ENCODE measurements at regions not wholly inside any gene's neighbourhood (a gene's known extent, or its start where the extent isn't known, plus 50 kb on each side); places are given as distances from the start of the nearest gene placed in this dataset.
A peak's percentile ranks its signal among the peaks of the same experiment; 100 is the strongest.

DNA sequence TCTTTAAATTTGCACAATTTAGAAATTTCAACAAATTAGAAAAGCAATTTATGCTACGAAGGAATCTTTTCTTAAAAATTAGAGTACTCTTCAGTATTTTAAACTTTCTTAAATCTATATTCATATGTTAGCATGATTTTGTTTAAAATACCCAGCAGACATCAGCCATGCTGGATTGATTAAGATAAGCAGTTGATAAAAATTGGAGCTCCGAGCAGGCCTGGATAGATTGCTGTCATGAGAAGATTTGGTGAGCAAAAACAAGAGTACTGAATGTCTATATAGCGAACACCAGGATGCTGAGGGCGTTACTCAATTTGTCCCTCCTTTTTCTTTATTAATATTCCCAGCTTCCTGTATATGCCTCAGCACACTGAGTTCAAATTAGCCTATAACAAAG, 108.4 kb upstream of the SLC35B3 start:
- DNase-seq (ENCODE audit: low spot score): no peak

DNA sequence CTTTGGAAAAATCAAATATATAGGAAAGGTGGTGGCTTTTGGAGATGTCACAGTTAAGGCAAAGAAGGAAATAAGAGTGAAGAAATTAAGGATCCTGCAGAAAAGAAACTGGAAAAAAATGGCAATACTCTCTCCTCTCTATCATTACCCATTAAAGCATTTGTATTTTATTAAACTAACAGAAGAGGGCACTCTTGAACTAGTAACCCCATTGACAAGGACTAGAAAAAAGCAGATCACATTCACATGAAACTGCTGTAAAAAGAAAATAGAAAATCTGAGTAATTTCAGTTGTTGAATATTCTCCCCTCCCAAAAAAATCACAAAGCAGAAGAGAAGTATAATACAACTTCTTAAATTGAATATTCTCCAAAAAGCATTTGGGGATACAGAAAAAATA, 104.1 kb upstream of the SLC35B3 start:
- no peak for DNase-seq (ENCODE audit: low spot score)

DNA sequence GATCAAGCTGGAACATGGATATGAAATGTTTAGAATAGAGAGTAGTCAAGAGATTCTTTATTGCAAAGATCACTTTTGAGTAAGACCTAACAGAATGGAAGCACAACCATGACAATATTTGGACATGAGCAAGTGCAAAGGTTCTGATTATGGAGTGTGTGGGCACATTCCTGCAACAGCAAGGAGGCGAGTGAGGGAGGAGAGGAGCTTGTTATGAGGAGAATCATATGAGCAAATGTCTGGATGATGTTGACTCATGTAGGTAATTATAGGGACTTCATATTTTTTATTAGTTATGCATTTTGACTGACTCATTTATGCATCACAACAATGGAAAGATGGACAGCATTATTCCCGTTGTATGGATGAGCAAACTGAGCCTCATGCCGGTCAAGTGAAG, 100.8 kb upstream of the SLC35B3 start:
- DNase-seq (ENCODE audit: low spot score): no peak

DNA sequence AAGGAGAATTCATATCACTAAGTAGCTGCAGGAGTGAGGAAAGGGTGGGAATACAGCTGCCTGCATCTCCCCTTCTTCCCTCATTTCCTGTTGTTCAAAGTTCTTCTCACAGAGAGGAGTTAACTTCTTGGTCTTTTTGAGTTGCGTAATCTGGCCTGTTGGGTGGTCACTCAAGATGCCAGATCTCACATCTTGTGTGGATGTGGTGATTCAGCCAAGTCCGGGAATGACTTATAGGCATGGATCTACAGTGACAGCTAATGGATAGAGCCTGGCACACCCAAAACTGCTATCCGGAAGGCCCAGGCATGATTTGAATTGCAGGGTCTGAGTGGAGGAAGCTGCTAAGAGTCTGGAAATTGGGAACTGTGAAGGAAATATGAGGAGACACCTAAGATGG, 100.2 kb upstream of the SLC35B3 start:
- DNase-seq (ENCODE audit: low spot score): no peak

DNA sequence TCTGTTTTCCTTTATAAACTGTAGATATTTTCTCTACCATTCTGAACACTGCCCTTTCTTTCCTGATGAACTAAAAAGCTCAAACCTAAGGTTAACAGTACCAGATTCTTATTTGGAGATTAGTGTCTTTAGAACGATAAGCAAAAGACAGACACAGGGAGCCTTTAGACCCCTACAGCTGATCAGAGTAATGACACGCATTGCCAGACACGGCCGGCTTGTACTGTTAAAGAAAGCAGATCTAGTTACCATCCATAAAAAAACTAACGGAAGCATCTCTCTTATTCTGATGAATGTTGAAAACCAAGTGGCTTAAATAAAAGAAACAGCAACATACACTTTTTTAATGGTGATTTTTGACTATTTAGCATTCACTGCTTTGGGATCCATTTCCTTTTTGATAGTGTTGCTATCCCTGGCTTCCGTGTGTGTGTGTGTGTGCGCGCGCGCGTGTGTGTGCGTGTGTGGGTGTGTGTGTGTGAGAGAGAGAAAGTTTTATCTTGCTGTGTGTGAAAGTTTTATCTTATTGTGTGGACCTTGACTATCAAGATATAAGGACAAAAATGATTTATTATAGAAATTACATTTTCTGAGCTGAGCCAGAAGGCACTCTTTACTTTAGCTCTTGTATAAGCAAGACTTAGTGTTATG, 95.6 kb upstream of the SLC35B3 start:
- no peak for DNase-seq (ENCODE audit: low spot score)

GRCh38 chr6:8529250-8529649, 93.9 kb upstream of the SLC35B3 start:
- DNase-seq (ENCODE audit: low spot score): no peak

- DNase-seq (ENCODE audit: low spot score): no peak
Observed at GRCh38 chr6:8527818-8528217, 92.5 kb upstream of the SLC35B3 start.

DNA sequence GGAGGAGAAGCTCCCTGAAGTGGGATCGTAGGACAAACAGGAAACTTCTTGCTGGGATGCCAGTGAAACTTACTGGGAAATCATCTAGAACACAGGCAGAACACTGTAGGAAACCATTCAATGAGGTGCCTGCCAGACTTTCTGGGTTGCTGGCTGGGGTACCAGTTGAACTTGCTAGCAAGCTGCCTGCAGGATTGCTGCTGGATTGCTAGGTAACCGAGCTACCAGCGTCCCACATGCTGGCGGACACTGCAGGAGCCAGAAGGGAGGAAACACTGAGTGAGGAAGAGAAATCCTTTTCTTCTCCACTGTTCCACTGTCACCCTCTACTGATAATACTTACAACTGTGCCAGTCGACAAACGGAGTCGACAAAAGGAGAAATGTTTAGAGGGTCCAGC, 91.3 kb upstream of the SLC35B3 start:
- no peak for DNase-seq (ENCODE audit: low spot score)

DNA sequence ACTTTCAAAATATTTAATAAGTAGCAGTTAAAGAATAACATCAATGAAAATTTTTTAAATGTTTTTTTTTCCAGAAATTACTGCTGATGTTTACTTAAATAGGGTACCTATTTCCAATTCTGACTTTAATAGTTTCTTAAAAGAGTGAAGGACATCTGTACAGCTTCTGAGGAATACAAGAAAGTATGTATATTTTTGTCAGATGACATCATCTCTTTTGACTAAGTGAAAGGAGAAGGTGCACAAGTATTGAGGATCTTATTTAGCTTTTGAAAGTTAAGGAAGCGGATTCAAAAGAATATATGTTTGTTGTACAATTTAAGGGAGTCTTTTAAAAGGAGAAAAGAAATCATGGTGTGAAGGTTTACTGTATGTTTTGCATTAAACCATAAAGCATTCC, 90.0 kb upstream of the SLC35B3 start:
- no peak for DNase-seq (ENCODE audit: low spot score)

DNA sequence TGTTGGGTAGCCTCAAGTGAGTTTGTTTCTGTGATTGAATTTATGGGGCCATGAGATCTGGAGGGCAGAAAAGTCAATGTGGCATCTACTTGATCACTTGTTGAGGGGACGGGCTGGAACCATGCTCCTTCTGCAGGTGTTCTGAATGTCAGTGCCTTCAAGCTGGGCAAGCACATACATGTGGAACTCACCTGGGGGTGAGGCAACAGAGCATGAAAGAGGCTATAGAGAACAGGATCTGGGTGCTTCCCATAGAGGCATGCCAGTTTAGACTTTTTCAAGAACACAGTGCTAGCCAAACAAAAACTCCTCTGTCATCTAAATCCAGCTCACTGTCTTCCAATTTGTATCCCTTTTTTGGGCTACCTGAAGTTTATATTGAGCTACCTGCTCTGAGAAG, 77.8 kb upstream of the SLC35B3 start:
- no peak for DNase-seq (ENCODE audit: low spot score)

DNA sequence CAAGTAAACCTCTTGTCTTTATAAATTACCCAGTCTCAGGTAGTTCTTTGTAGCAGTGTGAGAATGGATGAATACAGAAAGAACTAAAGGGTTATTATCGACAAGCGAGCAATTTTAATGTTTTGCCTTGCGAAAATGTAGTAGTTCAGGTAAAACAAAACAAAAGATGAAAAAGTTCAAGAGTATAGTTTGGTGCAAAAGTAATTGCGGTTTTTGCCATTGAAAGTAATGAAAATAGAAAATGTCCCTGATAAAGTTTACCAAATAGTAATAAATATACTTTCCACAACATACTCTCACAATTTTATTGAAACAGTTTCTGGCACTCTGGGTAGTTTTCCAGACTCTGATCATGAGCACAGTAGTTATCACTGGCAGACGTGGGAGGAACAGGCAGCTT, 71.9 kb upstream of the SLC35B3 start:
- no peak for DNase-seq (ENCODE audit: low spot score)

GRCh38 chr6:8506126-8506525, 70.8 kb upstream of the SLC35B3 start:
- DNase-seq (ENCODE audit: low spot score): no peak

GRCh38 chr6:8499540-8499939, 64.2 kb upstream of the SLC35B3 start:
- DNase-seq (ENCODE audit: low spot score): no peak

- DNase-seq (ENCODE audit: low spot score): no peak
Observed at GRCh38 chr6:8494730-8495129, 59.4 kb upstream of the SLC35B3 start.

DNA sequence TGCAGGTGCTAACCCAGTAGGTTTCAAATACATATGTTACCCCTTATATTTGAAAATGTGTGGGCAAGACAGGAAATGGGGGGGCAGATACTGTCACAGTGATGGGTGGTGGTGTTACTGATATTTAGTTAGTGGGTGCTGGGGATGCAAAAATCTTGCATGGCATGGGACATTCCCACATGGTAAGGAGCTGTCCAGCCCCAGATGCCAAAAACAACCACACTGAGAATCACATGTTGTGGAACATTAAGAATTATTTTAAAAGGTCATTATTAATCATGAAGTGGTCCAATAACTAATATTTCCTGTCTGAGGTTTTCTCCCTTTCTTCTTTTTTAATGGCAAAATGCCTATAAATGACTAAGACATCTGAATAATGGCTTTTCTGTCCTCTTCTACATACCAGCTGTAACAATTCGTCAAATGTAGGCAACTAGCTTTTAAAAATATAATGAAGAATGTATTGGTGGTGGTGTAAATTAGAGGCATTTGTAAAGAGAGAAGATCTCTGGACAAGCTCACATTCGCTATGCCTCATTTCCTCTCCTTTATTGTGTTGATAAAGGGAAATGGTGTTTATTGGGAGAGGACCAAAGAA, 57.3 kb upstream of the SLC35B3 start:
- peak; percentile 2 for DNase-seq (ENCODE audit: low spot score)

Data from A172 (cell line).